ENCODE measurements at regions not wholly inside any gene's neighbourhood (a gene's known extent, or its start where the extent isn't known, plus 50 kb on each side); places are given as distances from the start of the nearest gene placed in this dataset.
"Not testable (repeated sequence)": the region's sequence is repeated elsewhere in the genome, so short reads cannot be mapped to it uniquely, and the experiment has no call there.

DNA sequence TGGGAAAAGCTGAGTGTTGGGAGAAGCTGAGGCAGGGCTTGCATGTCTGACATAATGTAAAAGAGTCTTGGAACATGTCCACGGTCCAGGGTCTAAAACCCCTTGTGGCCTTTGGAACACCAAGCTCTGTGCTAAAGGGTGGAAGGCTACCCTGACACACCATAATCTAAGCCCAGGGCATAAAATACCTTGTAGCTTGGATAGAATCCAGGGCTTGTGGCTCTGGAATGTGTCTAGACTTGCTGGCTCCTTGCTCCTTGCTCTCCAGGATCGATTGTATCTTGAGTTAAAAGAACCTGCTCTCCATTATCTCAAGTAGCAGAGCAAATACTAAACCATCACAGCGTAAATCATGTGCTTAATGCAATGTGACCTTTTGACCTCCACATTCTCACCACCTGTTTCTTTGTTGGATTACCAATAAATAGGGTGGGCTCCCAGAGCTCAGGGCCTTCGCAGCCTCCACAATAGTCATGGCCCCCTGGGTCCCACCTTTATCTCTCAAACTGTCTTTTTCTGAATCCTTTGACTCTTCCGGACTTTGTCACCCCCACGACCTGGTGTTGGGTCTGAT is 232.6 kb upstream of the CHORDC1 start:
- not testable (repeated sequence) for DNase-seq

- DNase-seq, result no peak
These were observed 230.7 kb upstream of the CHORDC1 start for GRCh38 chr11:90453525-90453924.

- DNase-seq, result no peak
These were observed 226.8 kb upstream of the CHORDC1 start for GRCh38 chr11:90449606-90450005.

DNA sequence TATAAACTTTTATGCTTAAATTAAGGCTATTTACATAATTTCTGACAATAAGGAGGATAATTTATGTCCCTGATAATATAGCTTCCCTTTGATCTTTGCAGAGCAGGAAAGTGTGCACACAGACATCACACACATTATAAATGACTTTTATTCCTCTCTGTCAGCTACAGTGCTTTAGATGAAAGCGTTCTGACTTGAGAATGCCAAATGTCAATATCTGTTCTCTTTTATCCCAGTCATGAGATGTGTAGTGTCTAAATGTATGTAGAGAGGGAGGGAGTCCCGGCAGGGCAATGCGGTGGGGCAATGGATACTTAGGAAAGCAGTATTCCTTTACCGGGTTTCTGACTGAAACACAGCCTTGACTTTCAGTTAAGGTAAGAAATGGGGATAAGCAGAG is 225.4 kb upstream of the CHORDC1 start:
- no peak for DNase-seq

- no peak for DNase-seq
These were observed 224.8 kb upstream of the CHORDC1 start for GRCh38 chr11:90447618-90448017.

DNA sequence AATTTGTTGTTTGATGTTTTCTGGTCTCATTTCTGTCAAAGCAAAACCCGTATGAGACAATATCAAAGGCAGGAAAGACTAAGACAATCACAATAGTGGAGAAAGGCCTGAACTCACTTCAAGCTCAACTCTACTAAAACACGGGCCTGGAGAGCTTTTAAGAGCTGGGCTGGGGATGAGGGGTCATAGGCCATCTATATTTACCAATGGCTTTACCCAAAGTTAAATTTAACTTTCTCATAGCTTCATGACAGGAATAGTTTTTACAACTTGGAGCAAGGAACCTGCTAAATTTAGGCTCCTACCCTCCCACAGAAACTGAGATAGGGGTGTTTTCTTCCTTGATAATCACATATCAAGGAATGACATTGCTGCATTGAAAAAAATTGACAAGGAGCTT is 223.4 kb upstream of the CHORDC1 start:
- no peak for DNase-seq

DNA sequence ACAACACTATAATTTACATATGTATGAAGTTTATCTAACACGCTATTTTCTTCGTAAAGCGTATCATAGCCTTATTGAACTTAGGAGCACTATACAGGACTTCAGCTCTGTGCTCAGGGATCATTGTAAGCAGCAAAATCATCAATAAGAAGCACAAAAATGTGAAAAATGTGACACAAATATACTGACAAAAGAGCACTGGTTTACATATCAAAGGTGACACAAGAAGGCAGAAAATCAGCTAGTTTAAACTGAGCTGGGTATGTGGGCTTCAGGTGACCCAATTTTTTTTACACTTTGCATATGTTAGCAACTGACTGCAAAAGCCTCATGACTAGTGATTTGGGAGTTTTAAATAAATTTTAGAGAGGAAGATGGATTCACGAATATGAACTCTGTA is 215.2 kb upstream of the CHORDC1 start:
- no peak for DNase-seq

- DNase-seq, result no peak
These were observed 212.0 kb upstream of the CHORDC1 start for GRCh38 chr11:90434858-90435257.

- no peak for DNase-seq
These were observed 206.0 kb upstream of the CHORDC1 start for GRCh38 chr11:90428836-90429235.

GRCh38 chr11:90426442-90426841 is 203.6 kb upstream of the CHORDC1 start:
- no peak for DNase-seq

DNA sequence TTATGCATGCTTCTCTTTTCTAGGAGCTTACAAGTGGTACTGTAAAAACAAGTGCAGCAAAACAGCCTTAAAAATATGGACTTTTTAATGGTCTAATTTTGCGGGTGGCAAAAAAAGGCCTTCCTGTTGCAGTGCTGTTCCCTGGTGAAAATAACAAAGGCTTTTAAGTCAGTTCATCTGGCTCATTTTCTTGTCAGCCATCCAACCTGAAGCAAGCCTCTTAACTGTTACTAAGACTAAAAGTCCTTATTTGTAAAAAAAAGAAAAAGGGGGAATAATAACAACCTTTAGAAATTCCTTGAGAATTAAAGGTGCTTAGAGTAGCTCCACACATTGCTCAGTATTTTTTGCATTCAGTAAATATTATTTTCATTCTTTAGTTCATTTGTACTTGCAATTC is 200.5 kb upstream of the CHORDC1 start:
- DNase-seq, result no peak

GRCh38 chr11:90422787-90423186 is 199.9 kb upstream of the CHORDC1 start:
- not testable (repeated sequence) for DNase-seq

DNA sequence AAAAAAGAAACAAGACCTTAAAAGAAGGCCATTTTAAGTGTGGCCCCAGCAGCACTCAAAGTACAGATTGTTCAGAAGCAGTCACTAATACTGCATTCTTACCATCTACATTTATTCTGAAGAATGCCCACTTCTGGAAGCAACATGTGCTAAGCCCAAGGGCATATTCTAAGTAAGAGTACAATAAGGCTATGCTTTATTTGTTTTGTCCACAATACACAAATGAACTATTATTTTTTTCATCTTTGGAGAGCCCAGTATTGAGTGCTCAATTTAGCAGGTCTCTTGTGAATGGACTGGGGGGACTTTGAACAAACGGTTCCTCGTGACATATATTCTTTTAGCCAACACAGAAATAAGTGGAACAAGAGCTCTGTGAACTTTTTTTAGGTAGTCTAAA is 191.4 kb upstream of the CHORDC1 start:
- DNase-seq, result no peak

- DNase-seq, result no peak
These were observed 184.5 kb upstream of the CHORDC1 start for GRCh38 chr11:90407350-90407749.

DNA sequence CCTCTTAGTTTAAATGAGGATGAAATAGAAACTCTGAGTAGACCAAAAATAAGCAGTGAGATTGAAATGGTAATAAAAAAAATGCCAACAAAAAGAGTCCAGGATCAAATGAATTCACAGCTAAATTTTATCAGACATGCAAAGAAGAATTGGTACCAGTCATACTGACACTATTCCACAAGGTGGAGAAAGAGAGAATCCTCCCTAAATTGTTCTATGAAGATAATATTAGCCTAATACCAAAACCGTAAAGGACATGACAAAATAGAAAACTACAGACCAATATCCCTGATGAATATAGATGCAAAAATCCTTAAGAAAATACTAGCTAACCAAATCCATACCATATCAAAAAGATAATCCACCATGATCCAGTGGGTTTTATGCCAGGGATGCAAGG is 169.8 kb upstream of the CHORDC1 start:
- DNase-seq, result no peak

DNA sequence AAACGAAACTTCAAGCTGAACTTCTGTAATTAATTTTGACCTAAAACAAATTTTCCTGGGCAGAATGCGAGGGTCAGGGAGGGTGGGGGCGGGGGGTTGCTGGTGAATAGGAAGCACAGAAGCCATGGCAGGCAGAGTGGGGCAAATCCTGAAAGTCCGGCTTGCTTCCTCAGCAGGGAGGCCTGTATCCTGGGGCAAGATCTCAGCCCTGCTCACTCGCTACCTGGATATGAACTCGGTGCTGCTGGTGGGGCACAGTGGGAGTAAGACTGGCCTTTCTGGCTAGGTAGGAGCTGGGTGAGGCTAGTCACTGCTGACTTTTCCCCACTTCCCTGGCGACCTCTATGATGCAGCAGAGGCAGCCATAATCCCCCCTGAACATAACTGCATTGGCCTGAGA is 168.9 kb upstream of the CHORDC1 start:
- no peak for DNase-seq

GRCh38 chr11:90380206-90380605 is 157.4 kb upstream of the CHORDC1 start:
- DNase-seq, result no peak

- no peak for DNase-seq
These were observed 151.1 kb upstream of the CHORDC1 start for GRCh38 chr11:90373971-90374370.

- no peak for DNase-seq
These were observed 141.7 kb upstream of the CHORDC1 start for GRCh38 chr11:90364527-90364926.

- no peak for DNase-seq
These were observed 140.9 kb upstream of the CHORDC1 start for GRCh38 chr11:90363739-90364138.

- DNase-seq, result no peak
These were observed 132.4 kb upstream of the CHORDC1 start for GRCh38 chr11:90355200-90355599.

DNA sequence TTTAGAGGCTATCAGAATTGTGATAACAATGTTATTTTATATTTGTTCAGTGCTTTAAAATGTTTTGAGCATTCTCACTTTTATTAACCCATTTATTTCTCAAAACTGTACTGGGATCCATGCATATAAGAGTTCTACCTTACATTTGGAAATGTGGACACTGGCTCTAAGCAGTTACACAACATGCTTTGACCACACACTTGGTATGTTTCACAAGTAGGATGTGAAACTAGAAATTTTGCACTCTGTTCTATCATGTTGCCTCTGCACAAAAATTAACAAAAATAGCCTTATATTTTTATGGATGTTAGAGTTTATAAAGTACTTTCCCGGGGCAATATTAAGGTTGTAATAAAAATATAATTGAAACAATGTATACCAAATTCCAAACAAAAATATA is 126.9 kb upstream of the CHORDC1 start:
- DNase-seq, result no peak

DNA sequence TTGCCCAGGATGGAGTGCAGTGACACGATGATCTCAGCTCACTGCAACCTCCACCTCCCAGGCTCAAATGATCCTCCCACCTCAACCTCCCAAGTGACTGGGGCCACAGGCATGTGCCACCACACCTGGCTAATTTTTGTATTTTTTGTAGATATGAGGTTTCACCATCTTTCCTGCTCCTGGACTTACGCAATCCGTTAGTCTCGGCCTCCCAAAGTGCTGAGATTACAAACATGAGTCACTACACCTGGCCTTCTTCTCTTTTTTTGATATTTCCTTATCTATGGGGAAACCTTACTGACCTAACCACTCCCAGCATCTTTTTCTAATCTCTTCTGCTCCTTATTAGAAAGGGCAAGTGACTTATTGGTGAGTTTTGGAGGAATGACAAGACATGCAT is 121.7 kb upstream of the CHORDC1 start:
- DNase-seq, result no peak

- DNase-seq, result no peak
These were observed 120.8 kb upstream of the CHORDC1 start for GRCh38 chr11:90343673-90344072.

GRCh38 chr11:90341986-90342385 is 119.1 kb upstream of the CHORDC1 start:
- DNase-seq, result no peak

DNA sequence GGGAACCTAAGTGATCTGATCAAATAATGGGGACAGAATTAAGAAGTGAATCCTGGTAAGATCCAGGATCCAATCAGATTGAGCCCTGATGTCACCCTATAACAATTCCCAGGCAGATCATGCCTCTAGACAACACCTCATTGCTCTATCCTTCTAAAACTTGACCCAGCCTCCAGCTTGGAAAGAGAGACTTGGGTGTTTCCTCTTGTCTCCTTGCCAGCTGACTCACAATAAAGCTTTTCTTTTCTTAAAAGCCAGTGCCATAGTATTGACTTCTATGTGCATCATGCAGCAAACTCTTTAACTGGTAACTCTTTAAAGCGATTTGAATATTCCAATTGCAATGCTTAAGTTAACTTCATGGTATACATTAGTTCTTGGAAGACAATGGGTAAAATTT is 109.6 kb upstream of the CHORDC1 start:
- DNase-seq, result no peak

Measured in activated naive CD4-positive, alpha-beta T cell treated with anti-CD3 and anti-CD28 coated beads, Interleukin-2, amount 50 U/mL, for 16 hours (primary cell).